GM12864 (cell line): ENCODE measurements at regions not wholly inside any gene's neighbourhood (a gene's known extent, or its start where the extent isn't known, plus 50 kb on each side); places are given as distances from the start of the nearest gene placed in this dataset.

ENCODE experiments used
- DNase-seq: peaks from one replicate; pipeline ENCODE4 v3.0.0-alpha.2; 2011; ENCODE audit warnings: low read depth
- H3K4me3 ChIP-seq: 2 replicates; pipeline ENCODE4 v1.5.1; 2011; ENCODE audit warnings: mild to moderate bottlenecking, low read depth, low read length, control low read depth
- CTCF ChIP-seq: IDR thresholded peaks from 2 replicates; pipeline ENCODE4 v1.5.1; 2011; ENCODE audit warnings: low read depth, mild to moderate bottlenecking, moderate library complexity, low read length, control low read depth, inconsistent platforms; ENCODE audit errors: missing control alignments

- no peak for DNase-seq
- no peak for TF ChIP-seq CTCF
Observed at GRCh38 chr7:17155529-17155928, 142.9 kb upstream of the AHR start.

DNA sequence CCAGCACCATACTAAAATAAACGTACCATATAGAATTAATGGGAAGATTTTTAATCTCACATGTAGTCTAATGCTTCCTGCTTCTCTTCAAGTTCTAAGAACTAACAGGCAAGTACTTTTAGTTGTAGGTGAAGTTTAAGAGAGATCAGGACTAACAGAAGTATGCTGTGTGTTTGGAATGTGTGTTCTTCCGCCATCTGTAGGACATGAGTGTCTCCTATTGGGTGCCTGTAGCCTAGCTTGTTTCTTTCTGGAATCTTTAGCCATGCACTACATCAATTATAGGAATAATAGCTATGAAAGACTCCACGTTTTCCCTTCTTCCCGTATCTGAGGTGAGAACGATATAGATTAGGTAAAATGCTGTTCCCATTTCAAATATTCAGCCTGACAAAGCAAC lies 140.2 kb upstream of the AHR start:
- no peak for DNase-seq
- no peak for TF ChIP-seq CTCF
- H3K4me3 ChIP-seq = no peak overlapping the region

More at GRCh38 chr7:17155529-17155928, 142.9 kb upstream of the AHR start:
- no peak overlapping the region for H3K4me3 ChIP-seq

DNA sequence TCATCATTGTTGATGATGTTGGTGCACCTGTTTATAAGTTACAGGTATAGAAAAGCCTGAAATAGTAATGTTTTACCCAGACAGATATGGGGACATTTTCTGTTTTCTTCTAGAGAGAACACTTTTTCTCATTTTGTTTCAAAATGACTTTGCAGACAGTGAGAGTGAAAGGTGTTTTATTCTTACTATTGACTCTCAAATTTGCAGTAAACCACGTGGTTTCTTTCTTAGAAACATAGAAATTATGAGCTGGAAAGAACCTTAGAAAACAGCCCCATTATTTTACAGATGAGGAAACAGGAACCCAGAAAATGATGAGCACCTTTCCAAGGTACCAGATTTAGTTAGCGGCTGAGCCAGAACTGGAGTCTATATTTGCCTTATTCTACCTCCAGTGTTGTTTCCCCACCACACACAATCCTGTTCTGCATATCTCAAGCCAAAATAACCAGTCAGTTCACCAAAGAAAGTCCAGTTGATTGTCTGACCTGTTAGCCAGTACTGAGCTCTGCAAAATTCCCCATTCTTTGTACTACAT lies 138.9 kb upstream of the AHR start:
- H3K4me3 ChIP-seq = no peak overlapping the region
- no peak for TF ChIP-seq CTCF
- peak; percentile 69 for DNase-seq

DNA sequence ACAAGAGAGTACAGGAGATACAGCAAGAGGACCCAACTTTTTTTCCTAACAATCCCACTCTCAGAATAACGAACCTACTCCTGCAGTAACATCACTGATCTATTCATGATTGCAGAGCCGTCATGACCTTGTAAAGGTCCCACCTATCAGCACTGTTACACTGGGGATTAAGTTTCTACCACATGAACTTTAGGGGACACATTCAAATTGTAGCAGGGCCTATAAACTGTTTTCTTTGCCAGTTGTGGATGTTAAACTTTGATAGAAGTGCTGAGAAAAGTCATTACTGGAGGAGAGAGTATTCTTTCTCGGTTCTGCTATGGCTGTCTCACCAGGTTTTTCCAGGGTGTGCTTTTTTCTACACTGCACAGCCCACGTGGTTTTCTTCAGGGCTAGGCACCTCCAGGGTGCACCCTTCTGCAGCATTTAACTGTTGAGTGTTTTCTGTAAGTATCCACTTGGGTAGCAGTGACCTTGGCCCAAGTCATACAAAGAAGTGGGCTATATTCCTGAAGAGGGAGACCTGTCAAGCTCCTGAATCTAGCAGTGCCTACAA lies 131.6 kb upstream of the AHR start:
- DNase-seq = no peak
- TF ChIP-seq CTCF = no peak
- H3K4me3 ChIP-seq = no peak overlapping the region

GRCh38 chr7:17168416-17168815 lies 130.0 kb upstream of the AHR start:
- no peak overlapping the region for H3K4me3 ChIP-seq
- no peak for DNase-seq
- TF ChIP-seq CTCF = no peak

DNA sequence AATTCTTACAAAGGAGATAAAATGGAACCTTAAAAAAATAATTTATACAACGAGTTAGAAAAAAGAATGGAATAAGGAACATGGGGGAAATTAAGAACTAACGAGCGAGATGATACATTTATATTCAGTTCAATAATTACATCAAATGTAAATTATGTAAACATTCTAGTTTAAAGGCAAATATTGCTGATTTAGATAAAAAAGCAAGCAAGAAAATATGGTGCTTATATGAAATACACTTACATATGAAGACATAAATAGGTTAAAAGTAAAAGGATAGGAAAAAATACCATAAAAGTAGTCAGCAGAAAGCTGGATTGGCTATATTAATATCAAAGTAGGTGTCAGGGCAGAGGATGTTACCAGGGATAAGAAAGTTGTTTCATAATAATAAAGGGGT lies 127.0 kb upstream of the AHR start:
- DNase-seq = no peak
- H3K4me3 ChIP-seq = no peak overlapping the region
- no peak for TF ChIP-seq CTCF

DNA sequence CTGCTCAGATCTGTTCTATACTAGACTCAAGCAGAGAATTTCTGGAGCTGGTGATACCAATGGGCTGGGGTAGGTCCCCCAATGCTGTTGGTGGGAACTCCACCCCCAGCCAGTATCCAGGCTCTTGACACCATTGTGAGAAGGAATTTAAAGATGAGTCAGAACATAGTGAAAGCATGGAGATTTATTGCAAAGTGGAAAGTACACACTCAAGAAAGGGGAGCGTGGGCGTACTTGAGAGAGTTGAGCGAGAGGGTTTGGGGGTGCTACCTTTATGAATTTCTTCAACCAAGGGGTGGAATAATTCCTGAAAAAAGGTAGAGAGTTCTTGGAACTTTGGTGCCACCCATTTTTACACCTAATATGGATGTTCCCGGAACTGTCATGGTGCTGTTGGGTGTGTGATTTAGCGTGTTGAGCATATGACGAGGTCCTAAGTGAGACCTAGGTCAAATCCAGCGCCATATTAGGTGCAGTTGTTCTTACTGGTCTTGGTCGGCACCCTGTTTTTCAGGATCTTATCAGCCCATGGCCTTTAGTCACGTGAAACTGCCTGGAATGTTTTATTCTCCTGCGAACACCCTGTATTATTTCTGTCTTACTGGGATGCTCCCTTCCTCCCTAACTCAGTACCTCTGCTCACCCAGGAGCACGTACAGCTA lies 122.0 kb upstream of the AHR start:
- H3K4me3 ChIP-seq = no peak overlapping the region
- no peak for DNase-seq
- no peak for TF ChIP-seq CTCF
